Brain microvascular endothelial cell (primary cell): ENCODE measurements at regions not wholly inside any gene's neighbourhood (a gene's known extent, or its start where the extent isn't known, plus 50 kb on each side); places are given as distances from the start of the nearest gene placed in this dataset.

Source experiments
- DNase-seq: peaks from one replicate; pipeline ENCODE4 v3.0.0-alpha.2; 2020
- H3K27ac ChIP-seq: fragments of 250-450 bp; sonication (Bioruptor Pico); 2 replicates; pipeline ENCODE4 v1.5.1; 2020; ENCODE audit warnings: mild to moderate bottlenecking, moderate library complexity
- H3K27me3 ChIP-seq: fragments of 250-450 bp; sonication (Bioruptor Pico); replicated peaks from 2 replicates; pipeline ENCODE4 v1.5.1; 2020; ENCODE audit warnings: mild to moderate bottlenecking
- H3K36me3 ChIP-seq: fragments of 250-450 bp; sonication (Bioruptor Pico); replicated peaks from 2 replicates; pipeline ENCODE4 v1.5.1; 2020; ENCODE audit warnings: mild to moderate bottlenecking
- H3K4me3 ChIP-seq: 2 replicates; pipeline ENCODE4 v1.5.1; 2011; ENCODE audit warnings: low read depth, mild to moderate bottlenecking, control low read depth, low read length, moderate library complexity
- CTCF ChIP-seq: IDR thresholded peaks from 2 replicates; pipeline ENCODE4 v1.5.1; 2011; ENCODE audit warnings: low read depth, mild to moderate bottlenecking, moderate library complexity, low read length, control low read depth, inconsistent platforms; ENCODE audit errors: missing control alignments
- in situ Hi-C: cut with HindIII; loops from 2 replicates; pipeline ENCODE4 v1.10.0; 2017; ENCODE audit warnings: low sequenced_read_pairs, low pct_ligation_motif_present

GRCh38 chr3:44175070-44175469 is 66.6 kb upstream of the TOPAZ1 start:
- TF ChIP-seq CTCF: no peak
- no peaks in the 10 kb centered on the region for H3K36me3 ChIP-seq
- in situ Hi-C loops: no loop called here
- DNase-seq: no peak
- H3K27me3 ChIP-seq: no peaks in the 10 kb centered on the region
- no peak overlapping the region for H3K4me3 ChIP-seq
- no peak overlapping the region for H3K27ac ChIP-seq

- TF ChIP-seq CTCF: no peak
- H3K27ac ChIP-seq: no peak overlapping the region
Measured at GRCh38 chr3:44179246-44179645, 62.4 kb upstream of the TOPAZ1 start.

GRCh38 chr3:44184319-44184953 is 57.2 kb upstream of the TOPAZ1 start:
- TF ChIP-seq CTCF: no peak
- Histone ChIP-seq H3K4me3 (no peak overlapping the region), H3K27ac (no peak overlapping the region), H3K36me3 (no peaks in the 10 kb centered on the region), H3K27me3 (no peaks in the 10 kb centered on the region)
- DNase-seq: no peak
- in situ Hi-C loops: no loop called here

More at GRCh38 chr3:44179246-44179645, 62.4 kb upstream of the TOPAZ1 start:
- H3K27me3 ChIP-seq: no peaks in the 10 kb centered on the region
- no peak overlapping the region for H3K4me3 ChIP-seq
- in situ Hi-C loops: no loop called here
- no peak for DNase-seq
- H3K36me3 ChIP-seq: no peaks in the 10 kb centered on the region

GRCh38 chr3:44185396-44185915 is 56.2 kb upstream of the TOPAZ1 start:
- in situ Hi-C loops: no loop called here
- no peak for TF ChIP-seq CTCF
- DNase-seq: no peak

GRCh38 chr3:44186111-44186672 is 55.5 kb upstream of the TOPAZ1 start:
- H3K27me3 ChIP-seq: no peaks in the 10 kb centered on the region
- in situ Hi-C loops: no loop called here
- H3K36me3 ChIP-seq: no peaks in the 10 kb centered on the region
- DNase-seq: no peak
- TF ChIP-seq CTCF: no peak
- no peak overlapping the region for H3K4me3 ChIP-seq
- H3K27ac ChIP-seq: no peak overlapping the region

More at GRCh38 chr3:44185396-44185915, 56.2 kb upstream of the TOPAZ1 start:
- Histone ChIP-seq H3K4me3 (no peak overlapping the region), H3K27ac (no peak overlapping the region), H3K36me3 (no peaks in the 10 kb centered on the region), H3K27me3 (no peaks in the 10 kb centered on the region)
